ENCODE measurements at regions not wholly inside any gene's neighbourhood (a gene's known extent, or its start where the extent isn't known, plus 50 kb on each side); places are given as distances from the start of the nearest gene placed in this dataset.

GRCh38 chr6:168130697-168131371, 51.8 kb upstream of the FRMD1 start:
- DNase-seq = no peak

GRCh38 chr6:168130168-168130696, 51.2 kb upstream of the FRMD1 start:
- no peak for DNase-seq

GRCh38 chr6:168129292-168130167, 50.5 kb upstream of the FRMD1 start:
- DNase-seq = no peak

- no peak for DNase-seq
Measured at GRCh38 chr6:168128631-168129291, 49.7 kb upstream of the FRMD1 start.

Measured in EL (cell line).